Activated CD8-positive, alpha-beta T cell treated with anti-CD3 and anti-CD28 coated beads for 36 hours (primary cell): ENCODE measurements at regions not wholly inside any gene's neighbourhood (a gene's known extent, or its start where the extent isn't known, plus 50 kb on each side); places are given as distances from the start of the nearest gene placed in this dataset.

Experiments
- ATAC-seq: fragments of 200-7000 bp; cut with Tn5 transposase; one replicate; pipeline ENCODE4 v1.10.0; 2021; ENCODE audit warnings: mild to moderate bottlenecking, moderate library complexity
- CTCF ChIA-PET: fragments of 350-600 bp; sonication (Branson Sonifier 250); formaldehyde crosslinking; loops from one replicate; lab custom pipeline; 2021; ENCODE audit warnings: antibody characterized with exemption; lab: Charles Lee
- POLR2A ChIA-PET: fragments of 350-600 bp; sonication (Branson Sonifier 250); formaldehyde crosslinking; loops from one replicate; lab custom pipeline; 2021; ENCODE audit warnings: antibody characterized with exemption; lab: Charles Lee
- DNase-seq: peaks from one replicate; pipeline ENCODE4 v3.0.0-alpha.2; 2020
- H3K27ac Mint-ChIP-seq: one replicate; pipeline ENCODE4 v1.8.0; 2021; ENCODE audit warnings: mild to moderate bottlenecking, mixed read lengths
- H3K27me3 Mint-ChIP-seq: one replicate; pipeline ENCODE4 v1.8.0; 2021; ENCODE audit warnings: mixed read lengths
- H3K36me3 Mint-ChIP-seq: one replicate; pipeline ENCODE4 v1.8.0; 2021; ENCODE audit warnings: low read depth, mixed read lengths
- H3K4me1 Mint-ChIP-seq: one replicate; pipeline ENCODE4 v1.8.0; 2021; ENCODE audit warnings: low read depth, mixed read lengths
- H3K4me3 Mint-ChIP-seq: one replicate; pipeline ENCODE4 v1.8.0; 2021; ENCODE audit warnings: mild to moderate bottlenecking, moderate library complexity, mixed read lengths
- H3K9me3 Mint-ChIP-seq: one replicate; pipeline ENCODE4 v1.8.0; 2021; ENCODE audit warnings: mixed read lengths
- CTCF ChIP-seq: fragments of 200-600 bp; IDR thresholded peaks from one replicate; pipeline ENCODE4 v1.8.0; 2022; ENCODE audit warnings: antibody characterized with exemption, mild to moderate bottlenecking
- intact Hi-C: fragments of 100-400 bp; cut with micrococcal nuclease; formaldehyde crosslinking; loops from one replicate; pipeline ENCODE4 v1.10.0; 2022

- ATAC-seq, result no peak
- ChIA-PET CTCF (no interaction called here), POLR2A (no interaction called here)
- H3K4me3 Mint-ChIP-seq, result no peak overlapping the region
- H3K9me3 Mint-ChIP-seq, result peaks cover 8% of the 10 kb centered on the region
- H3K27ac Mint-ChIP-seq, result no peak overlapping the region
- intact Hi-C loops, result no loop called here
- no peak for TF ChIP-seq CTCF
- H3K36me3 Mint-ChIP-seq, result no peaks in the 10 kb centered on the region
- no peak for DNase-seq
- no peaks in the 10 kb centered on the region for H3K4me1 Mint-ChIP-seq
- peaks cover 4% of the 10 kb centered on the region for H3K27me3 Mint-ChIP-seq
These were observed 50.3 kb upstream of the SORBS2 start for GRCh38 chr4:185862340-185862739.

GRCh38 chr4:185863946-185864345 lies 52.0 kb upstream of the SORBS2 start:
- Mint-ChIP-seq H3K36me3 (no peaks in the 10 kb centered on the region), H3K4me1 (no peaks in the 10 kb centered on the region), H3K9me3 (no peaks in the 10 kb centered on the region), H3K27me3 (peaks cover 4% of the 10 kb centered on the region), H3K4me3 (no peak overlapping the region), H3K27ac (no peak overlapping the region)
- TF ChIP-seq CTCF, result no peak
- POLR2A ChIA-PET, result no interaction called here
- CTCF ChIA-PET, result no interaction called here
- intact Hi-C loops, result no loop called here
- DNase-seq, result no peak
- no peak for ATAC-seq

- intact Hi-C loops, result no loop called here
- ATAC-seq, result no peak
- no peak for DNase-seq
- Mint-ChIP-seq H3K4me3 (no peak overlapping the region), H3K4me1 (no peaks in the 10 kb centered on the region), H3K9me3 (no peaks in the 10 kb centered on the region), H3K36me3 (no peaks in the 10 kb centered on the region), H3K27me3 (peaks cover 4% of the 10 kb centered on the region), H3K27ac (no peak overlapping the region)
- CTCF ChIA-PET, result no interaction called here
- TF ChIP-seq CTCF, result no peak
- POLR2A ChIA-PET, result no interaction called here
These were observed 53.9 kb upstream of the SORBS2 start for GRCh38 chr4:185865901-185866328.

- TF ChIP-seq CTCF, result no peak
- intact Hi-C loops, result no loop called here
- POLR2A ChIA-PET, result no interaction called here
- ATAC-seq (no peak), DNase-seq (no peak)
- CTCF ChIA-PET, result no interaction called here
- Mint-ChIP-seq H3K27ac (no peak overlapping the region), H3K4me1 (no peaks in the 10 kb centered on the region), H3K27me3 (peaks cover under 1% of the 10 kb centered on the region), H3K9me3 (no peaks in the 10 kb centered on the region), H3K4me3 (no peak overlapping the region), H3K36me3 (no peaks in the 10 kb centered on the region)
These were observed 55.8 kb upstream of the SORBS2 start for GRCh38 chr4:185867770-185868169.

- Mint-ChIP-seq H3K9me3 (no peaks in the 10 kb centered on the region), H3K4me1 (no peaks in the 10 kb centered on the region), H3K36me3 (no peaks in the 10 kb centered on the region), H3K4me3 (no peak overlapping the region), H3K27me3 (no peaks in the 10 kb centered on the region), H3K27ac (no peak overlapping the region)
- ChIA-PET CTCF (no interaction called here), POLR2A (no interaction called here)
- intact Hi-C loops, result no loop called here
- DNase-seq (no peak), ATAC-seq (no peak)
- no peak for TF ChIP-seq CTCF
These were observed 57.0 kb upstream of the SORBS2 start for GRCh38 chr4:185868983-185869382.
